ENCODE measurements at regions not wholly inside any gene's neighbourhood (a gene's known extent, or its start where the extent isn't known, plus 50 kb on each side); places are given as distances from the start of the nearest gene placed in this dataset.

GRCh38 chrX:44731160-44731559 is 112.7 kb upstream of the DUSP21 start:
- Histone ChIP-seq H3K4me2 (replicated peaks; ENCODE audit: extremely low read depth, low read length, poor library complexity, severe bottlenecking) (no peak overlapping the region), H3K4me3 (replicated peaks in 1 of 3; ENCODE audit: low read depth in 2 of 3, low read length in 3 of 3) (no peak overlapping the region), H4K20me1 (ENCODE audit: insufficient read depth, low read length) (no peaks in the 10 kb centered on the region), H3K36me3 (replicated peaks in 1 of 2; ENCODE audit: control insufficient read depth in 1 of 2, insufficient read depth in 2 of 2, low read length in 2 of 2) (no peaks in the 10 kb centered on the region), H3K4me1 (ENCODE audit: control insufficient read depth in 1 of 2, insufficient read depth in 2 of 2, low read length in 2 of 2) (no peaks in the 10 kb centered on the region), H3K79me2 (ENCODE audit: insufficient read depth, low read length) (no peaks in the 10 kb centered on the region), H2AFZ (ENCODE audit: insufficient read depth, low read depth, low read length, poor library complexity, severe bottlenecking) (no peak overlapping the region), H3K9me3 (replicated peaks in 1 of 2; ENCODE audit: control insufficient read depth in 1 of 2, insufficient read depth in 1 of 2, low read length in 2 of 2) (no peaks in the 10 kb centered on the region), H3K27ac (ENCODE audit: low read depth in 1 of 2, low read length in 2 of 2) (no peak overlapping the region), H3K9ac (ENCODE audit: insufficient read depth, low read length, poor library complexity, severe bottlenecking) (no peak overlapping the region), H3K27me3 (ENCODE audit: control insufficient read depth in 2 of 2, insufficient read depth in 2 of 2, low read length in 2 of 2) (peaks cover 0 to 2% of the 10 kb centered on the region in 2 donors)
- Mint-ChIP-seq H3K27me3 (ENCODE audit: low read depth in 3 of 3) (peaks cover 0 to 3% (median 0%) of the 10 kb centered on the region in 3 donors), H3K36me3 (no peaks in the 10 kb centered on the region), H3K4me1 (peaks cover 1% of the 10 kb centered on the region), H3K27ac (no peak overlapping the region), H3K9me3 (peaks cover 0 to 5% (median 0%) of the 10 kb centered on the region in 7 donors), H3K4me3 (no peak overlapping the region)
- intact Hi-C loops (cut with micrococcal nuclease): no loop called here
- TF ChIP-seq, protein P1, sequence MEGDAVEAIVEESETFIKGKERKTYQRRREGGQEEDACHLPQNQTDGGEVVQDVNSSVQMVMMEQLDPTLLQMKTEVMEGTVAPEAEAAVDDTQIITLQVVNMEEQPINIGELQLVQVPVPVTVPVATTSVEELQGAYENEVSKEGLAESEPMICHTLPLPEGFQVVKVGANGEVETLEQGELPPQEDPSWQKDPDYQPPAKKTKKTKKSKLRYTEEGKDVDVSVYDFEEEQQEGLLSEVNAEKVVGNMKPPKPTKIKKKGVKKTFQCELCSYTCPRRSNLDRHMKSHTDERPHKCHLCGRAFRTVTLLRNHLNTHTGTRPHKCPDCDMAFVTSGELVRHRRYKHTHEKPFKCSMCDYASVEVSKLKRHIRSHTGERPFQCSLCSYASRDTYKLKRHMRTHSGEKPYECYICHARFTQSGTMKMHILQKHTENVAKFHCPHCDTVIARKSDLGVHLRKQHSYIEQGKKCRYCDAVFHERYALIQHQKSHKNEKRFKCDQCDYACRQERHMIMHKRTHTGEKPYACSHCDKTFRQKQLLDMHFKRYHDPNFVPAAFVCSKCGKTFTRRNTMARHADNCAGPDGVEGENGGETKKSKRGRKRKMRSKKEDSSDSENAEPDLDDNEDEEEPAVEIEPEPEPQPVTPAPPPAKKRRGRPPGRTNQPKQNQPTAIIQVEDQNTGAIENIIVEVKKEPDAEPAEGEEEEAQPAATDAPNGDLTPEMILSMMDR (IDR thresholded peaks at IDR 0.05): no peak
- no CpG with 5 or more reads among the region's 2 CpGs for WGBS (ENCODE audit: insufficient coverage)
- no peak for DNase-seq

GRCh38 chrX:44723426-44723825 is 120.4 kb upstream of the DUSP21 start:
- H2AFZ ChIP-seq (ENCODE audit: insufficient read depth, low read depth, low read length, poor library complexity, severe bottlenecking): no peak overlapping the region
- H3K4me2 ChIP-seq (replicated peaks; ENCODE audit: extremely low read depth, low read length, poor library complexity, severe bottlenecking): no peak overlapping the region
- Mint-ChIP-seq H3K36me3 (no peaks in the 10 kb centered on the region), H3K4me3 (no peak overlapping the region), H3K27me3 (ENCODE audit: low read depth in 3 of 3) (peaks cover 0 to 12% (median 0%) of the 10 kb centered on the region in 3 donors), H3K9me3 (peaks cover 0 to 2% (median 0%) of the 10 kb centered on the region in 7 donors), H3K4me1 (no peaks in the 10 kb centered on the region), H3K27ac (no peak overlapping the region)
- no peaks in the 10 kb centered on the region for H3K9me3 ChIP-seq (replicated peaks in 1 of 2; ENCODE audit: control insufficient read depth in 1 of 2, insufficient read depth in 1 of 2, low read length in 2 of 2)
- WGBS (ENCODE audit: insufficient coverage): no CpG with 5 or more reads among the region's 5 CpGs
- no peaks in the 10 kb centered on the region for H3K27me3 ChIP-seq (ENCODE audit: control insufficient read depth in 2 of 2, insufficient read depth in 2 of 2, low read length in 2 of 2)
- TF ChIP-seq, protein P1 (IDR thresholded peaks at IDR 0.05): no peak
- no peak for DNase-seq
- no peaks in the 10 kb centered on the region for H3K4me1 ChIP-seq (ENCODE audit: control insufficient read depth in 1 of 2, insufficient read depth in 2 of 2, low read length in 2 of 2)
- no peak overlapping the region for H3K9ac ChIP-seq (ENCODE audit: insufficient read depth, low read length, poor library complexity, severe bottlenecking)
- intact Hi-C loops (cut with micrococcal nuclease): no loop called here
- no peak overlapping the region for H3K4me3 ChIP-seq (replicated peaks in 1 of 3; ENCODE audit: low read depth in 2 of 3, low read length in 3 of 3)
- no peaks in the 10 kb centered on the region for H3K79me2 ChIP-seq (ENCODE audit: insufficient read depth, low read length)
- no peaks in the 10 kb centered on the region for H4K20me1 ChIP-seq (ENCODE audit: insufficient read depth, low read length)
- no peak overlapping the region for H3K27ac ChIP-seq (ENCODE audit: low read depth in 1 of 2, low read length in 2 of 2)
- no peaks in the 10 kb centered on the region for H3K36me3 ChIP-seq (replicated peaks in 1 of 2; ENCODE audit: control insufficient read depth in 1 of 2, insufficient read depth in 2 of 2, low read length in 2 of 2)
